K562 (cell line): ENCODE measurements at regions not wholly inside any gene's neighbourhood (a gene's known extent, or its start where the extent isn't known, plus 50 kb on each side); places are given as distances from the start of the nearest gene placed in this dataset.

ENCODE experiments used
- ATAC-seq: fragments of 200-7000 bp; cut with Tn5 transposase; 3 replicates; pipeline ENCODE4 v1.9.1; 2020; ENCODE audit warnings: moderate library complexity
- BruUV-seq: library from RNA; stranded (reverse); fragments of 400-500 nt; replicated peaks from 2 replicates; lab custom pipeline; 2021; lab: Mats Ljungman, UMichigan
- CTCF ChIA-PET: fragments of 300-600 bp; formaldehyde crosslinking; extraction: SDS; loops from one replicate; lab custom pipeline; 2021; ENCODE audit warnings: low intra/inter-chr PET ratio; lab: Yijun Ruan, JAX
- POLR2A ChIA-PET: fragments of 300-600, 350-650 bp; sonication (Branson Sonifier 250); formaldehyde crosslinking; extraction: SDS; loops from one replicate; lab custom pipeline; 2021; ENCODE audit warnings: antibody characterized with exemption, inconsistent platforms; lab: Yijun Ruan, JAX
- DNase-seq, 4 experiments: peaks; one replicate each; pipeline versions ENCODE4 v3.0.0 to v3.0.0-alpha.2; 2011 to 2018; ENCODE audit warnings: low spot score in 3 of 4, mixed read lengths in 3 of 4; ENCODE audit errors: extremely low read depth in 1 of 4
- FAIRE-seq: peaks from 2 replicates; lab custom pipeline; 2011; peaks lifted over from hg19 to GRCh38; lab: Jason Lieb, UNC
- H2AFZ ChIP-seq: 2 replicates; pipeline ENCODE4 v1.6.0; 2011; ENCODE audit warnings: low read depth, low read length, control low read depth, inconsistent platforms
- H3K27ac ChIP-seq: fragments of 200-600 bp; 3 replicates; pipeline ENCODE4 v1.8.0; 2011; ENCODE audit warnings: low read depth, mild to moderate bottlenecking, control low read depth, inconsistent platforms, low read length, moderate library complexity, mixed read lengths; ENCODE audit errors: extremely low read depth
- H3K27me3 ChIP-seq, 2 experiments: fragments of 300-600 bp in 1 of 2; 2 replicates in 1 of 2; 3 replicates in 1 of 2; pipeline versions ENCODE4 v1.6.0 to v1.8.0; 2011; ENCODE audit warnings: inconsistent platforms in 2 of 2, low read length in 2 of 2, mild to moderate bottlenecking in 1 of 2, mixed read lengths in 1 of 2, moderate library complexity in 1 of 2; ENCODE audit not compliant: control insufficient read depth in 2 of 2, insufficient read depth in 2 of 2
- H3K36me3 ChIP-seq: fragments of 300-600 bp; 3 replicates; pipeline ENCODE4 v1.8.0; 2011; ENCODE audit warnings: mild to moderate bottlenecking, low read length, inconsistent platforms; ENCODE audit not compliant: control insufficient read depth, insufficient read depth
- H3K4me1 ChIP-seq, 2 experiments: fragments of 200-600 bp in 1 of 2; replicated peaks in 1 of 2; 2 replicates in 1 of 2; 3 replicates in 1 of 2; pipeline versions ENCODE4 v1.5.1 to v1.8.0; 2011; ENCODE audit warnings: inconsistent platforms in 2 of 2, low read length in 2 of 2, mild to moderate bottlenecking in 1 of 2, mixed read lengths in 1 of 2, moderate library complexity in 1 of 2; ENCODE audit not compliant: control insufficient read depth in 2 of 2, insufficient read depth in 2 of 2
- H3K4me2 ChIP-seq: 2 replicates; pipeline ENCODE4 v1.6.1; 2011; ENCODE audit warnings: low read length, control low read depth, inconsistent platforms, mixed read lengths; ENCODE audit not compliant: insufficient read depth
- H3K4me3 ChIP-seq: fragments of 200-600 bp; sonication (generic), shearing (Covaris generic); 2 replicates; pipeline ENCODE4 v1.5.1; 2016; ENCODE audit warnings: control low read depth, inconsistent platforms
- H3K79me2 ChIP-seq: fragments of 200-600 bp; 3 replicates; pipeline ENCODE4 v1.8.0; 2011; ENCODE audit warnings: low read length, inconsistent platforms; ENCODE audit not compliant: control insufficient read depth, insufficient read depth
- H3K9ac ChIP-seq, 2 experiments: 2 replicates each; pipeline versions ENCODE4 v1.6.0 to v1.6.1; 2011; ENCODE audit warnings: low read depth in 2 of 2, low read length in 2 of 2, control low read depth in 1 of 2, inconsistent platforms in 1 of 2, mild to moderate bottlenecking in 1 of 2, mixed read lengths in 1 of 2; ENCODE audit not compliant: insufficient read depth in 1 of 2
- H3K9me1 ChIP-seq: one replicate; pipeline ENCODE4 v1.6.0; 2011; ENCODE audit warnings: inconsistent platforms, mild to moderate bottlenecking, low read length, moderate library complexity; ENCODE audit not compliant: control insufficient read depth, insufficient read depth
- H3K9me3 ChIP-seq: replicated peaks from 2 replicates; pipeline ENCODE4 v1.5.1; 2011; ENCODE audit warnings: low read depth, low read length, inconsistent platforms; ENCODE audit not compliant: control insufficient read depth, insufficient read depth
- H4K20me1 ChIP-seq: replicated peaks from 2 replicates; pipeline ENCODE4 v1.6.1; 2011; ENCODE audit warnings: low read length, inconsistent platforms, mixed read lengths; ENCODE audit not compliant: control insufficient read depth, insufficient read depth
- ATF1 ChIP-seq, 2 experiments: fragments of 450-650 bp in 1 of 2; IDR thresholded peaks; 2 replicates each; pipeline ENCODE4 v1.6.1; 2016; ENCODE audit warnings: missing compliant biosample characterization in 1 of 2, missing genetic modification characterization in 1 of 2
- ELF2 ChIP-seq: fragments of 250-450 bp; sonication (Bioruptor Pico); IDR thresholded peaks from 2 replicates; pipeline ENCODE4 v1.5.0; 2021; ENCODE audit warnings: mild to moderate bottlenecking
- HLTF ChIP-seq: fragments of 450-650 bp; IDR thresholded peaks from 2 replicates; pipeline ENCODE4 v1.6.1; 2016
- JUND ChIP-seq, 2 experiments: IDR thresholded peaks; 2 replicates in 1 of 2; 3 replicates in 1 of 2; pipeline ENCODE4 v1.6.1; 2011; ENCODE audit warnings: borderline replicate concordance in 2 of 2, low read depth in 2 of 2, low read length in 2 of 2, improper control_type of control experiment in 1 of 2, missing biosample characterization in 1 of 2, missing genetic modification characterization in 1 of 2, missing genetic modification reagents in 1 of 2
- MAFK ChIP-seq: IDR thresholded peaks from 2 replicates; pipeline ENCODE4 v1.6.1; 2011; ENCODE audit warnings: low read length, improper control_type of control experiment
- MCM7 ChIP-seq, 2 experiments: fragments of 450-650 bp; IDR thresholded peaks; 2 replicates each; pipeline ENCODE4 v1.6.1; 2016 to 2018
- NCOA1 ChIP-seq: fragments of 450-650 bp; IDR thresholded peaks from 2 replicates; pipeline ENCODE4 v1.6.1; 2016; ENCODE audit warnings: low read depth
- NCOA6 ChIP-seq: fragments of 450-650 bp; IDR thresholded peaks from 2 replicates; pipeline ENCODE4 v1.6.1; 2017; ENCODE audit warnings: mild to moderate bottlenecking
- NFE2L1 ChIP-seq: fragments of 450-650 bp; IDR thresholded peaks from 2 replicates; pipeline ENCODE4 v1.6.1; 2016; ENCODE audit warnings: missing genetic modification characterization, low read depth, mild to moderate bottlenecking, missing compliant biosample characterization, moderate library complexity, borderline replicate concordance
- POLR3G ChIP-seq: IDR thresholded peaks from 2 replicates; pipeline ENCODE4 v1.6.1; 2011; ENCODE audit not compliant: insufficient read length, insufficient replicate concordance; ENCODE audit errors: extremely low read depth
- SMC3 ChIP-seq: conservative IDR thresholded peaks from 2 replicates; pipeline ENCODE4 v1.6.1; 2011; ENCODE audit warnings: low read depth, low read length, improper control_type of control experiment; ENCODE audit not compliant: insufficient read depth
- STAT5B ChIP-seq: fragments of 250-450 bp; sonication (Bioruptor Pico); IDR thresholded peaks from 2 replicates; pipeline ENCODE4 v1.8.0; 2021; ENCODE audit warnings: mild to moderate bottlenecking, inconsistent platforms
- TAF15 ChIP-seq: fragments of 200-400 bp; formaldehyde crosslinking; IDR thresholded peaks from 2 replicates; pipeline ENCODE4 v1.6.1; 2017; ENCODE audit warnings: mild to moderate bottlenecking, low read depth, low read length, moderate library complexity
- ZNF217 ChIP-seq: sonication (generic); formaldehyde crosslinking; IDR thresholded peaks from 2 replicates; pipeline ENCODE4 v1.8.0; 2022; ENCODE audit warnings: mild to moderate bottlenecking, missing genetic modification reagents
- ZNF699 ChIP-seq: fragments of 250-450 bp; sonication (Bioruptor Pico); IDR thresholded peaks from 2 replicates; pipeline ENCODE4 v1.8.0; 2021; ENCODE audit warnings: mild to moderate bottlenecking, moderate library complexity; ENCODE audit not compliant: insufficient replicate concordance
- WGBS: fragments of 100-300 bp; shearing (Covaris generic); methylation state at CpG from one replicate; pipeline ENCODE4 v1.1.6; 2016; ENCODE audit warnings: low coverage, mixed read lengths; ENCODE audit not compliant: insufficient coverage; ENCODE audit errors: missing lambda C conversion rate; 5-methylcytosine and 5-hydroxymethylcytosine counted together
- in situ Hi-C: fragments of 300-500 bp; cut with MboI; formaldehyde crosslinking; loops from 4 replicates; pipeline ENCODE4 v1.15.0; 2018; ENCODE audit warnings: inconsistent platforms, mixed read lengths
- intact Hi-C: fragments of 100-400 bp; cut with micrococcal nuclease; formaldehyde crosslinking; loops from 2 replicates; pipeline ENCODE4 v1.14.2; 2022
- TF ChIP-seq, protein P1 (sequence below): fragments of 450-650 bp; conservative IDR thresholded peaks from 2 replicates; pipeline ENCODE4 v1.6.1; 2016; ENCODE audit warnings: missing genetic modification characterization, low read depth, mild to moderate bottlenecking, control low read depth, missing compliant biosample characterization
- TF ChIP-seq, protein P2 (sequence below): fragments of 250-450 bp; sonication (Bioruptor Pico); IDR thresholded peaks from 2 replicates; pipeline ENCODE4 v1.8.0; 2022; ENCODE audit warnings: moderate library complexity, mild to moderate bottlenecking, inconsistent platforms

DNA sequence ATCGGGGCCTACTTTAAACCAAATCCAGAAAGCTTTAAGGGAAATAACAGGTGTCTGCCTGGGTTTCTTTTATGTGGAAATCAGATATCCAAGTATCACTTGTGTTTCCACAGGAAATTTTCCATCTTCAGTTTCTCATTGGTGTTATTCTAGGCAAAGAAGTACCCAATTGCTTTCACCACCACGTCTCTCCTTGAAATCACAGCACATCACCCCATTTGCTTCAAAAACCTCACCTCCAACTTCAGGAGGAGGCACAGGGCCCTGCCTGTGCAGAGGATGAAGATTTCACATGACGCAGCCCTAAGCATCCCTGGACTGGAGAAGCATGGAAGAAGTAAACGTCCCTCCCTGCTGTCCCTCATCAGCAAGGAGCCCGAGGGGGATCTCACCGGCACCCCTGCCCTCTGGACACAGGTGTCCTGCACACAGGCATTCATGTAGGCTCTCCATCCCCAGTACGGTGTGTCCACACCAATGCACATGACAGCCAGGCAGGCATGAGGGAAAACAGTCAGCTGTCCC is 182.3 kb downstream of the TBXT start:
- intact Hi-C loops (no loop called here), in situ Hi-C loops (no loop called here)
- no peaks in the 10 kb centered on the region for H3K9me1 ChIP-seq
- CTCF ChIA-PET, result no interaction called here
- no peak for TF ChIP-seq NCOA6
- no peak for TF ChIP-seq TAF15
- no peak for TF ChIP-seq ELF2 (CRISPR knock-in tag)
- TF ChIP-seq, protein P1, sequence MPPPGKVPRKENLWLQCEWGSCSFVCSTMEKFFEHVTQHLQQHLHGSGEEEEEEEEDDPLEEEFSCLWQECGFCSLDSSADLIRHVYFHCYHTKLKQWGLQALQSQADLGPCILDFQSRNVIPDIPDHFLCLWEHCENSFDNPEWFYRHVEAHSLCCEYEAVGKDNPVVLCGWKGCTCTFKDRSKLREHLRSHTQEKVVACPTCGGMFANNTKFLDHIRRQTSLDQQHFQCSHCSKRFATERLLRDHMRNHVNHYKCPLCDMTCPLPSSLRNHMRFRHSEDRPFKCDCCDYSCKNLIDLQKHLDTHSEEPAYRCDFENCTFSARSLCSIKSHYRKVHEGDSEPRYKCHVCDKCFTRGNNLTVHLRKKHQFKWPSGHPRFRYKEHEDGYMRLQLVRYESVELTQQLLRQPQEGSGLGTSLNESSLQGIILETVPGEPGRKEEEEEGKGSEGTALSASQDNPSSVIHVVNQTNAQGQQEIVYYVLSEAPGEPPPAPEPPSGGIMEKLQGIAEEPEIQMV, result no peak
- no peak for TF ChIP-seq SMC3
- TF ChIP-seq NCOA1, result no peak
- TF ChIP-seq MCM7 (IDR thresholded peaks at IDR 0.05), result no peak
- TF ChIP-seq ATF1 (CRISPR knock-in tag; IDR thresholded peaks at IDR 0.05), result no peak
- no peak for TF ChIP-seq ATF1 (tag; IDR thresholded peaks at IDR 0.05)
- TF ChIP-seq, protein P2, sequence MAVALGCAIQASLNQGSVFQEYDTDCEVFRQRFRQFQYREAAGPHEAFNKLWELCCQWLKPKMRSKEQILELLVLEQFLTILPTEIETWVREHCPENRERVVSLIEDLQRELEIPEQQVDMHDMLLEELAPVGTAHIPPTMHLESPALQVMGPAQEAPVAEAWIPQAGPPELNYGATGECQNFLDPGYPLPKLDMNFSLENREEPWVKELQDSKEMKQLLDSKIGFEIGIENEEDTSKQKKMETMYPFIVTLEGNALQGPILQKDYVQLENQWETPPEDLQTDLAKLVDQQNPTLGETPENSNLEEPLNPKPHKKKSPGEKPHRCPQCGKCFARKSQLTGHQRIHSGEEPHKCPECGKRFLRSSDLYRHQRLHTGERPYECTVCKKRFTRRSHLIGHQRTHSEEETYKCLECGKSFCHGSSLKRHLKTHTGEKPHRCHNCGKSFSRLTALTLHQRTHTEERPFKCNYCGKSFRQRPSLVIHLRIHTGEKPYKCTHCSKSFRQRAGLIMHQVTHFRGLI, result no peak
- no peak for TF ChIP-seq ZNF699 (CRISPR knock-in tag)
- no peak for TF ChIP-seq HLTF
- TF ChIP-seq STAT5B (CRISPR knock-in tag), result no peak
- no peak for TF ChIP-seq MAFK
- no peak for TF ChIP-seq POLR3G
- no peak for TF ChIP-seq NFE2L1 (tag)
- no peak for TF ChIP-seq ZNF217
- no peak for TF ChIP-seq JUND (IDR thresholded peaks at IDR 0.05; ENCODE audit: borderline replicate concordance, low read depth, low read length)
- no peak for TF ChIP-seq JUND (tag; IDR thresholded peaks at IDR 0.05; ENCODE audit: borderline replicate concordance, low read depth, low read length)
- peaks cover 3% of the 10 kb centered on the region for H4K20me1 ChIP-seq
- H3K79me2 ChIP-seq, result no peaks in the 10 kb centered on the region
- H3K36me3 ChIP-seq, result no peaks in the 10 kb centered on the region
- no peaks in the 10 kb centered on the region for H3K9me3 ChIP-seq
- H3K27ac ChIP-seq, result no peak overlapping the region
- peaks cover 4 to 12% of the 10 kb centered on the region in 2 experiments; a peak in 3 of 5 replicates for H3K27me3 ChIP-seq
- DNase-seq, result no peak
- BruUV-seq, result no TSS peak
- WGBS, result 3% methylated on average over 7 of the region's 7 CpGs
- H3K9ac ChIP-seq, result no peak overlapping the region
- no peaks in the 10 kb centered on the region for H3K4me1 ChIP-seq
- H3K4me2 ChIP-seq, result no peak overlapping the region
- POLR2A ChIA-PET, result interaction anchor here (0.6 kb wide), 1 partner anchor 143 kb away, joined by 3 read pairs; no protein-coding TSS in a partner anchor
- FAIRE-seq, result no peak
- H3K4me3 ChIP-seq, result no peak overlapping the region
- H2AFZ ChIP-seq, result no peak overlapping the region
- ATAC-seq, result no peak
